ENCODE measurements at regions not wholly inside any gene's neighbourhood (a gene's known extent, or its start where the extent isn't known, plus 50 kb on each side); places are given as distances from the start of the nearest gene placed in this dataset.
"Not testable (repeated sequence)": the region's sequence is repeated elsewhere in the genome, so short reads cannot be mapped to it uniquely, and the experiment has no call there.

- Histone ChIP-seq H3K4me1 (ENCODE audit: control insufficient read depth, insufficient read depth, low read length) (peaks cover 18% of the 10 kb centered on the region), H3K36me3 (ENCODE audit: control insufficient read depth, insufficient read depth, low read length) (no peaks in the 10 kb centered on the region), H3K9ac (ENCODE audit: low read depth, low read length) (no peak overlapping the region), H3K27me3 (ENCODE audit: control insufficient read depth, insufficient read depth, low read length) (no peaks in the 10 kb centered on the region), H3K27ac (ENCODE audit: low read depth, low read length) (no peak overlapping the region), H3K9me3 (ENCODE audit: control insufficient read depth, insufficient read depth, low read length) (no peaks in the 10 kb centered on the region), H3K4me3 (ENCODE audit: low read depth, low read length) (no peak overlapping the region)
These were observed 188.5 kb upstream of the CCNG1 start for GRCh38 chr5:163248871-163249270.

- Histone ChIP-seq H3K36me3 (ENCODE audit: control insufficient read depth, insufficient read depth, low read length) (no peaks in the 10 kb centered on the region), H3K9ac (ENCODE audit: low read depth, low read length) (no peak overlapping the region), H3K27me3 (ENCODE audit: control insufficient read depth, insufficient read depth, low read length) (no peaks in the 10 kb centered on the region), H3K4me3 (ENCODE audit: low read depth, low read length) (no peak overlapping the region), H3K9me3 (ENCODE audit: control insufficient read depth, insufficient read depth, low read length) (no peaks in the 10 kb centered on the region), H3K27ac (ENCODE audit: low read depth, low read length) (no peak overlapping the region), H3K4me1 (ENCODE audit: control insufficient read depth, insufficient read depth, low read length) (peaks cover 11% of the 10 kb centered on the region; the same call in 1 of the 2 replicates)
These were observed 184.4 kb upstream of the CCNG1 start for GRCh38 chr5:163252950-163253349.

GRCh38 chr5:163259495-163259894 is 177.9 kb upstream of the CCNG1 start:
- H3K36me3 ChIP-seq (ENCODE audit: control insufficient read depth, insufficient read depth, low read length) = no peaks in the 10 kb centered on the region
- no peaks in the 10 kb centered on the region for H3K9me3 ChIP-seq (ENCODE audit: control insufficient read depth, insufficient read depth, low read length)
- no peak overlapping the region for H3K4me3 ChIP-seq (ENCODE audit: low read depth, low read length)
- H3K27me3 ChIP-seq (ENCODE audit: control insufficient read depth, insufficient read depth, low read length) = no peaks in the 10 kb centered on the region
- H3K4me1 ChIP-seq (ENCODE audit: control insufficient read depth, insufficient read depth, low read length) = no peaks in the 10 kb centered on the region
- H3K27ac ChIP-seq (ENCODE audit: low read depth, low read length) = no peak overlapping the region
- no peak overlapping the region for H3K9ac ChIP-seq (ENCODE audit: low read depth, low read length)

- no peaks in the 10 kb centered on the region for H3K36me3 ChIP-seq (ENCODE audit: control insufficient read depth, insufficient read depth, low read length)
- no peak overlapping the region for H3K27ac ChIP-seq (ENCODE audit: low read depth, low read length)
- H3K9me3 ChIP-seq (ENCODE audit: control insufficient read depth, insufficient read depth, low read length) = no peaks in the 10 kb centered on the region
- H3K4me3 ChIP-seq (ENCODE audit: low read depth, low read length) = no peak overlapping the region
- H3K4me1 ChIP-seq (ENCODE audit: control insufficient read depth, insufficient read depth, low read length) = no peaks in the 10 kb centered on the region
- H3K9ac ChIP-seq (ENCODE audit: low read depth, low read length) = no peak overlapping the region
- no peaks in the 10 kb centered on the region for H3K27me3 ChIP-seq (ENCODE audit: control insufficient read depth, insufficient read depth, low read length)
These were observed 176.9 kb upstream of the CCNG1 start for GRCh38 chr5:163260471-163260870.

GRCh38 chr5:163260961-163261360 is 176.4 kb upstream of the CCNG1 start:
- H3K4me1 ChIP-seq (ENCODE audit: control insufficient read depth, insufficient read depth, low read length) = no peaks in the 10 kb centered on the region
- no peaks in the 10 kb centered on the region for H3K27me3 ChIP-seq (ENCODE audit: control insufficient read depth, insufficient read depth, low read length)

GRCh38 chr5:163261647-163262269 is 175.6 kb upstream of the CCNG1 start:
- H3K27me3 ChIP-seq (ENCODE audit: control insufficient read depth, insufficient read depth, low read length) = no peaks in the 10 kb centered on the region
- no peaks in the 10 kb centered on the region for H3K36me3 ChIP-seq (ENCODE audit: control insufficient read depth, insufficient read depth, low read length)
- H3K9ac ChIP-seq (ENCODE audit: low read depth, low read length) = no peak overlapping the region
- H3K4me3 ChIP-seq (ENCODE audit: low read depth, low read length) = no peak overlapping the region
- no peaks in the 10 kb centered on the region for H3K9me3 ChIP-seq (ENCODE audit: control insufficient read depth, insufficient read depth, low read length)
- no peak overlapping the region for H3K27ac ChIP-seq (ENCODE audit: low read depth, low read length)
- H3K4me1 ChIP-seq (ENCODE audit: control insufficient read depth, insufficient read depth, low read length) = no peaks in the 10 kb centered on the region

More at GRCh38 chr5:163260961-163261360, 176.4 kb upstream of the CCNG1 start:
- H3K4me3 ChIP-seq (ENCODE audit: low read depth, low read length) = no peak overlapping the region
- H3K9me3 ChIP-seq (ENCODE audit: control insufficient read depth, insufficient read depth, low read length) = no peaks in the 10 kb centered on the region
- H3K27ac ChIP-seq (ENCODE audit: low read depth, low read length) = no peak overlapping the region
- no peak overlapping the region for H3K9ac ChIP-seq (ENCODE audit: low read depth, low read length)
- no peaks in the 10 kb centered on the region for H3K36me3 ChIP-seq (ENCODE audit: control insufficient read depth, insufficient read depth, low read length)

GRCh38 chr5:163266249-163266648 is 171.1 kb upstream of the CCNG1 start:
- H3K36me3 ChIP-seq (ENCODE audit: control insufficient read depth, insufficient read depth, low read length); H3K4me1 ChIP-seq (ENCODE audit: control insufficient read depth, insufficient read depth, low read length); H3K4me3 ChIP-seq (ENCODE audit: low read depth, low read length); H3K27ac ChIP-seq (ENCODE audit: low read depth, low read length); H3K9ac ChIP-seq (ENCODE audit: low read depth, low read length); H3K27me3 ChIP-seq (ENCODE audit: control insufficient read depth, insufficient read depth, low read length); H3K9me3 ChIP-seq (ENCODE audit: control insufficient read depth, insufficient read depth, low read length): not testable (repeated sequence)

- Histone ChIP-seq H3K4me3 (ENCODE audit: low read depth, low read length) (no peak overlapping the region), H3K9ac (ENCODE audit: low read depth, low read length) (no peak overlapping the region), H3K27ac (ENCODE audit: low read depth, low read length) (no peak overlapping the region), H3K4me1 (ENCODE audit: control insufficient read depth, insufficient read depth, low read length) (no peaks in the 10 kb centered on the region), H3K27me3 (ENCODE audit: control insufficient read depth, insufficient read depth, low read length) (no peaks in the 10 kb centered on the region), H3K36me3 (ENCODE audit: control insufficient read depth, insufficient read depth, low read length) (no peaks in the 10 kb centered on the region), H3K9me3 (ENCODE audit: control insufficient read depth, insufficient read depth, low read length) (peaks cover 10% of the 10 kb centered on the region)
These were observed 167.8 kb upstream of the CCNG1 start for GRCh38 chr5:163269624-163270023.

- no peaks in the 10 kb centered on the region for H3K36me3 ChIP-seq (ENCODE audit: control insufficient read depth, insufficient read depth, low read length)
- peaks cover 10% of the 10 kb centered on the region for H3K9me3 ChIP-seq (ENCODE audit: control insufficient read depth, insufficient read depth, low read length)
- 0 out of 2 replicates have a peak, but pooled peaks cover 4% of the 10 kb centered on the region for H3K4me1 ChIP-seq (ENCODE audit: control insufficient read depth, insufficient read depth, low read length)
- no peak overlapping the region for H3K4me3 ChIP-seq (ENCODE audit: low read depth, low read length)
- no peaks in the 10 kb centered on the region for H3K27me3 ChIP-seq (ENCODE audit: control insufficient read depth, insufficient read depth, low read length)
- H3K27ac ChIP-seq (ENCODE audit: low read depth, low read length) = no peak overlapping the region
- no peak overlapping the region for H3K9ac ChIP-seq (ENCODE audit: low read depth, low read length)
These were observed 160.9 kb upstream of the CCNG1 start for GRCh38 chr5:163276466-163276865.

- not testable (repeated sequence) for H3K4me3 ChIP-seq (ENCODE audit: low read depth, low read length); H3K9ac ChIP-seq (ENCODE audit: low read depth, low read length); H3K27ac ChIP-seq (ENCODE audit: low read depth, low read length); H3K9me3 ChIP-seq (ENCODE audit: control insufficient read depth, insufficient read depth, low read length); H3K4me1 ChIP-seq (ENCODE audit: control insufficient read depth, insufficient read depth, low read length); H3K36me3 ChIP-seq (ENCODE audit: control insufficient read depth, insufficient read depth, low read length); H3K27me3 ChIP-seq (ENCODE audit: control insufficient read depth, insufficient read depth, low read length)
These were observed 156.5 kb upstream of the CCNG1 start for GRCh38 chr5:163280897-163281296.

- Histone ChIP-seq H3K4me3 (ENCODE audit: low read depth, low read length) (no peak overlapping the region), H3K9ac (ENCODE audit: low read depth, low read length) (no peak overlapping the region), H3K4me1 (ENCODE audit: control insufficient read depth, insufficient read depth, low read length) (no peaks in the 10 kb centered on the region), H3K9me3 (ENCODE audit: control insufficient read depth, insufficient read depth, low read length) (no peaks in the 10 kb centered on the region), H3K27ac (ENCODE audit: low read depth, low read length) (no peak overlapping the region), H3K36me3 (ENCODE audit: control insufficient read depth, insufficient read depth, low read length) (no peaks in the 10 kb centered on the region), H3K27me3 (ENCODE audit: control insufficient read depth, insufficient read depth, low read length) (no peaks in the 10 kb centered on the region)
These were observed 155.9 kb upstream of the CCNG1 start for GRCh38 chr5:163281512-163281911.

Data from HUES48 (cell line).